SU-DHL-6 (cell line): ENCODE measurements at regions not wholly inside any gene's neighbourhood (a gene's known extent, or its start where the extent isn't known, plus 50 kb on each side); places are given as distances from the start of the nearest gene placed in this dataset.
"Not testable (repeated sequence)": the region's sequence is repeated elsewhere in the genome, so short reads cannot be mapped to it uniquely, and the experiment has no call there.

Experiments
- CTCF ChIP-seq: fragments of 200-600 bp; sonication (generic); IDR thresholded peaks from one replicate; pipeline ENCODE4 v1.5.1; 2017; ENCODE audit warnings: antibody characterized with exemption, mild to moderate bottlenecking, low read length, moderate library complexity; ENCODE audit not compliant: insufficient read depth, poor library complexity, severe bottlenecking
- EZH2phosphoT487 ChIP-seq: fragments of 200-600 bp; sonication (generic), shearing (Covaris generic); conservative IDR thresholded peaks from 2 replicates; pipeline ENCODE4 v1.6.1; 2018; ENCODE audit warnings: mild to moderate bottlenecking, antibody characterized with exemption, low read length, moderate library complexity, mixed read lengths

- TF ChIP-seq CTCF, EZH2phosphoT487: not testable (repeated sequence)
Observed at GRCh38 chr7:46039813-46040212, 118.7 kb upstream of the IGFBP3 start.
